ENCODE measurements at regions not wholly inside any gene's neighbourhood (a gene's known extent, or its start where the extent isn't known, plus 50 kb on each side); places are given as distances from the start of the nearest gene placed in this dataset.

- Mint-ChIP-seq H3K4me1 (peaks cover 32% of the 10 kb centered on the region), H3K9me3 (no peaks in the 10 kb centered on the region), H3K27ac (ENCODE audit: unreplicated experiment) (peak overlapping the region; percentile 94), H3K4me3 (no peak overlapping the region), H3K27me3 (ENCODE audit: low read depth) (no peaks in the 10 kb centered on the region), H3K36me3 (ENCODE audit: low read depth) (no peaks in the 10 kb centered on the region)
- DNase-seq (ENCODE audit: low read depth, low spot score) = no peak
- TF ChIP-seq CTCF (conservative IDR thresholded peaks at IDR 0.05) = no peak
These were observed 77.0 kb upstream of the SEMA6A start for GRCh38 chr5:116651653-116652052.

- peaks cover 32% of the 10 kb centered on the region for H3K4me1 Mint-ChIP-seq
- no peak overlapping the region for H3K4me3 Mint-ChIP-seq
- TF ChIP-seq CTCF (conservative IDR thresholded peaks at IDR 0.05) = no peak
- no peaks in the 10 kb centered on the region for H3K9me3 Mint-ChIP-seq
- no peak for DNase-seq (ENCODE audit: low read depth, low spot score)
- no peaks in the 10 kb centered on the region for H3K27me3 Mint-ChIP-seq (ENCODE audit: low read depth)
- H3K36me3 Mint-ChIP-seq (ENCODE audit: low read depth) = no peaks in the 10 kb centered on the region
- no peak overlapping the region for H3K27ac Mint-ChIP-seq (ENCODE audit: unreplicated experiment)
These were observed 76.3 kb upstream of the SEMA6A start for GRCh38 chr5:116650964-116651363.

GRCh38 chr5:116650544-116650943, 75.9 kb upstream of the SEMA6A start:
- H3K4me3 Mint-ChIP-seq = no peak overlapping the region
- no peaks in the 10 kb centered on the region for H3K27me3 Mint-ChIP-seq (ENCODE audit: low read depth)
- H3K36me3 Mint-ChIP-seq (ENCODE audit: low read depth) = no peaks in the 10 kb centered on the region
- no peak overlapping the region for H3K27ac Mint-ChIP-seq (ENCODE audit: unreplicated experiment)
- DNase-seq (ENCODE audit: low read depth, low spot score) = no peak
- no peak for TF ChIP-seq CTCF (conservative IDR thresholded peaks at IDR 0.05)
- peaks cover 36% of the 10 kb centered on the region for H3K4me1 Mint-ChIP-seq
- H3K9me3 Mint-ChIP-seq = no peaks in the 10 kb centered on the region

DNA sequence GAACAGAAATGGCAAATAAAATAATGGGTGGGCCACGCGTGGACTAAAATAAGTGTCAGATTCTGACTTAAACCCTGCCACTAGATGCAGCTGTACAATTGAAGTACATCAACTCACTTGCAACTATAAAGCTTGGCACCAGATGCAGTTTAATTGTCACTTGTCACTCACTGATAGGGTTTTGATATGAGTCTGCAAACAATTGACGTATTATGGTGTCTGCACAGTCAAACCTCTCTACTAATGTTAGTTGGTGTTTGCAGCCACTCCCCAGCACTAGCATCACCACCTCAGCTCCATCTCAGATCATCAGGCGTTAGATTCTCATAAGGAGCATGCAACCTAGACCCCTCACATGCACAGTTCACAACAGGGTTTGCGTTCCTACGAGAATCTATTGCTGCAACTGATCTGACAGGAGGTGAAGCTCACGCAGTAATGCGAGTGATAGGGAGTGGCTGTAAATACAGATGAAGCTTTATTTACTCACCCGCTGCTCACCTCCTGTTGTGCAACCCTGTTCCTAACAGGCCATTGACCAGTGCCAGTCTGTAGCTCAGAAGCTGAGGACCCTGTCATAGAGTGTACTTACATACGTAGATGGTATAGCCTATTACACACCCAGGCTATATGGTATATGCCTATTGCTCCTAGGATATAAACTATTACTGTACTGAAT, 72.1 kb upstream of the SEMA6A start:
- no peak for TF ChIP-seq CTCF (conservative IDR thresholded peaks at IDR 0.05)
- DNase-seq (ENCODE audit: low read depth, low spot score) = no peak
- H3K27me3 Mint-ChIP-seq (ENCODE audit: low read depth) = no peaks in the 10 kb centered on the region
- no peak overlapping the region for H3K27ac Mint-ChIP-seq (ENCODE audit: unreplicated experiment)
- no peak overlapping the region for H3K4me3 Mint-ChIP-seq
- no peaks in the 10 kb centered on the region for H3K9me3 Mint-ChIP-seq
- H3K4me1 Mint-ChIP-seq = peaks cover 10% of the 10 kb centered on the region
- H3K36me3 Mint-ChIP-seq (ENCODE audit: low read depth) = no peaks in the 10 kb centered on the region

- no peak for DNase-seq (ENCODE audit: low read depth, low spot score)
- Mint-ChIP-seq H3K36me3 (ENCODE audit: low read depth) (no peaks in the 10 kb centered on the region), H3K9me3 (no peaks in the 10 kb centered on the region), H3K27ac (ENCODE audit: unreplicated experiment) (no peak overlapping the region), H3K4me1 (peaks cover 5% of the 10 kb centered on the region), H3K27me3 (ENCODE audit: low read depth) (no peaks in the 10 kb centered on the region), H3K4me3 (no peak overlapping the region)
- TF ChIP-seq CTCF (conservative IDR thresholded peaks at IDR 0.05) = no peak
These were observed 71.0 kb upstream of the SEMA6A start for GRCh38 chr5:116645627-116646026.

Measured in neural crest cell (in vitro differentiated cells).